ENCODE measurements at regions not wholly inside any gene's neighbourhood (a gene's known extent, or its start where the extent isn't known, plus 50 kb on each side); places are given as distances from the start of the nearest gene placed in this dataset.

- Histone ChIP-seq H3K9me3 (no peaks in the 10 kb centered on the region), H3K4me3 (no peak overlapping the region), H3K27me3 (no peaks in the 10 kb centered on the region), H3K4me1 (peaks cover 0 to 4% (median 0%) of the 10 kb centered on the region in 3 donors), H3K36me3 (no peaks in the 10 kb centered on the region), H3K27ac (no peak overlapping the region)
- WGBS, 2 donors, result 90 to 91% methylated on average over 3 of the region's 3 CpGs
- intact Hi-C loops (cut with DNase I), result no loop called here
- no peak for TF ChIP-seq CTCF (IDR thresholded peaks at IDR 0.05)
- no peak for ATAC-seq
- FAIRE-seq, result no peak
- no peak for DNase-seq
These were observed 300.3 kb upstream of the PDZRN3 start for GRCh38 chr3:73925011-73925410.

GRCh38 chr3:73924048-73924447, 299.3 kb upstream of the PDZRN3 start:
- no peaks in the 10 kb centered on the region for H3K4me1 ChIP-seq
- WGBS, 2 donors, result 79 to 84% methylated on average over 6 of the region's 6 CpGs
- no peak overlapping the region for H3K27ac ChIP-seq
- no peak for DNase-seq
- H3K27me3 ChIP-seq, result no peaks in the 10 kb centered on the region
- intact Hi-C loops (cut with DNase I), result no loop called here
- no peaks in the 10 kb centered on the region for H3K36me3 ChIP-seq
- no peak overlapping the region for H3K4me3 ChIP-seq
- ATAC-seq, result no peak
- H3K9me3 ChIP-seq, result no peaks in the 10 kb centered on the region
- no peak for FAIRE-seq
- no peak for TF ChIP-seq CTCF (IDR thresholded peaks at IDR 0.05)

GRCh38 chr3:73917643-73918042, 292.9 kb upstream of the PDZRN3 start:
- no peak for TF ChIP-seq CTCF (IDR thresholded peaks at IDR 0.05)

GRCh38 chr3:73915886-73916285, 291.1 kb upstream of the PDZRN3 start:
- H3K4me3 ChIP-seq, result no peak overlapping the region
- DNase-seq (no peak), FAIRE-seq (no peak), ATAC-seq (no peak)
- no peak for TF ChIP-seq CTCF (IDR thresholded peaks at IDR 0.05)
- intact Hi-C loops (cut with DNase I), result no loop called here
- H3K4me1 ChIP-seq, result no peaks in the 10 kb centered on the region
- no peaks in the 10 kb centered on the region for H3K27me3 ChIP-seq
- H3K36me3 ChIP-seq, result no peaks in the 10 kb centered on the region
- WGBS, 2 donors, result 83 to 94% methylated on average over 2 of the region's 2 CpGs
- no peak overlapping the region for H3K27ac ChIP-seq
- no peaks in the 10 kb centered on the region for H3K9me3 ChIP-seq

More at GRCh38 chr3:73917643-73918042, 292.9 kb upstream of the PDZRN3 start:
- WGBS, 2 donors, result 75 to 86% methylated on average over 2 of the region's 2 CpGs
- Histone ChIP-seq H3K9me3 (no peaks in the 10 kb centered on the region), H3K36me3 (no peaks in the 10 kb centered on the region), H3K4me1 (no peaks in the 10 kb centered on the region), H3K27me3 (no peaks in the 10 kb centered on the region), H3K4me3 (no peak overlapping the region), H3K27ac (no peak overlapping the region)
- intact Hi-C loops (cut with DNase I), result no loop called here
- no peak for DNase-seq
- FAIRE-seq, result no peak
- ATAC-seq, result no peak

GRCh38 chr3:73908218-73908617, 283.5 kb upstream of the PDZRN3 start:
- no peaks in the 10 kb centered on the region for H3K36me3 ChIP-seq
- H3K4me1 ChIP-seq, result no peaks in the 10 kb centered on the region
- no peak for TF ChIP-seq CTCF (IDR thresholded peaks at IDR 0.05)
- intact Hi-C loops (cut with DNase I), result no loop called here
- 67 to 87% methylated on average over 3 of the region's 3 CpGs for WGBS, 2 donors
- ATAC-seq, result no peak
- no peaks in the 10 kb centered on the region for H3K9me3 ChIP-seq
- FAIRE-seq, result no peak
- no peaks in the 10 kb centered on the region for H3K27me3 ChIP-seq
- no peak overlapping the region for H3K4me3 ChIP-seq
- no peak for DNase-seq
- H3K27ac ChIP-seq, result no peak overlapping the region

Data from pancreas (tissue), 10 donors.